Middle frontal gyrus (tissue), 1 donor: ENCODE measurements at regions not wholly inside any gene's neighbourhood (a gene's known extent, or its start where the extent isn't known, plus 50 kb on each side); places are given as distances from the start of the nearest gene placed in this dataset.

ENCODE experiments used
- DNase-seq: peaks from one replicate; pipeline ENCODE4 v3.0.0-alpha.2; 2015; ENCODE audit warnings: low spot score; ENCODE audit errors: extremely low spot score

DNA sequence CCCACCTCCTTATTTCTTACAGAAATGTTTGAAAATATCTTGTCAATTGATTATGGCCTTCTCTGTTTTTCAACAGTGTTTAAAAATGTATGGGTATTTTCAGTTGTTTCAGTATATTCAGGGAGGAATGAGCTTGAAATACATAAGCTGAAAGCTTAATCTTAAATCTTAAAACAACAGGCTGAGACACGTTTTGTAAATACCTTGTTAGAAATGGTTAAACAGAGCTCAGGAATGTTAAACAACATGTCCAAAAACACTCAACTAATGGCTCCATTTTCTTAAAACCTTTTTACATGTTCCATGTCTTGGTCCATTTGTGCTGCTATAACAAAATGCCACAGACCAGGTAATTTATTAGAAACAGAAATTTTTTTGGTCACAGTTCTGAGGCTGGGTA is 953.8 kb upstream of the ADGRL2 start:
- DNase-seq: no peak

DNA sequence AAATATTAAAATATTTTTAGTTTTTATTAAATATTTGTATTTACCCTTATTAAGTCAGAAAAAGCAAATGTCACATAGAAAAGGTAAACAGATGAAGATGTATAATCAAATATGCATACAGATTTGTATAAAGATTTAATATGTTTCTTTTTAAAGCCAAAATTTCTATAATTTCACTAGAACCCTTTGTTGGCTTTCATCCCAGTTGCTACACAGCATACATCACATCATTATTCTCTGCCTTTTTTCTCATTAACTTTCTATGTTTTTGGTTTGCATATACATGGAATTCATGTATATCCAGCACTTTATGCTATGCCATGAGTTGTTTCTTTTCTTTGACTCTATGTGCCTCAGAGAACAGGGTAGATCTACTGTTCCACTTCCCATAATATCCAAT is 957.9 kb upstream of the ADGRL2 start:
- DNase-seq: no peak

DNA sequence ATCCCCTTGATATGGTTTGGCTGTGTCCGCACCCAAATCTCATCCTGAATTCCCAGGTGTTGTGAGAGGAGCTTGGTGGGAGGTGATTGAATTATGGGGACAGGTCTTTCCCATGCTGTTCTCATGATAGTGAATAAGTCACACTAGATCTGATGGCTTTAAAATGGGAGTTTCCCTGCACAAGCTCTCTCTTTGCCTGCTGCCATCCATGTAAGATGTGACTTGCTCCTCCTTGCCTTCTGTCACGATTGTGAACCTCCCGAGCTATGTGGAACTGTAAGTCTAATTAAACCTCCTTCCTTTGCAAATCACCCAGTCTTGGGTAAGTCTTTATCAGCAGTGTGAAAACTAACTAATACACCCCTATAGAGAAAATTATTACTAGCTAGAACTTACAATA is 959.5 kb upstream of the ADGRL2 start:
- DNase-seq: no peak

DNA sequence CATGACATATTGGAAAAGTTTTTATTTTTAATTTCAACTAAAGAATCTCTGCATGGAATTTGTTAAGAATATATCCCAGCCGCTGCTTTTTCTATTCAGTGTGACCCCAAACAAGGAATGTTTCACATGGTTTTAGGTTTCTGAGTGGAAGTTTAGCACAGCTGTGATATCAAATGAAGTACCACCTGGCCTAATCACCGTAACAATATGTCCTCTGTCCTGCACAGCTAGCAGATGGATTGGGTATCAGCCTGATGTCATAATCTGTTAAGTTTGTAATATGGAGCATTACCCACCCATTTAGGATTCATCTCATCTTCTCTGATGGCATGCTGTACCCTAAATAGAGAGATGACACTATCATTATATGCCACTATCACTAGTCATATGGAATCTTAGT is 963.7 kb upstream of the ADGRL2 start:
- no peak for DNase-seq

DNA sequence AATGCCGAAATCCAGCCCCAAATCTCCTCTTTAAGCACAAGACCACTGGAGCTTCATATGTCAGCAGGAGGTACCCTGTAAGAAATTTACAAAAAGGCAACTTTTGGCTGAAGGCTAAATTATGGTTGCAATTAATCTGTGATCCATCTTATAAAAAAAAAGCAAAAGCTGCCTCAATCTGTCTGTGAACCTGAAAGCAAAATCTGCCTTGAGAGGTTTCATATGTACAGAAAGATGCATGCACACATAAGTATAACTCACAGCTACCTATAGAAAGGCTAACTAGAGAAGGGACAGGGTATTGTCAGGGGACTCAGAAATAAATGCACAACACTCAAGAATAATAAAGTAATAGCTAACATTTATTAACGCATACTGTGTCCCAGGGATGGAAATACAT is 964.2 kb upstream of the ADGRL2 start:
- DNase-seq: no peak

DNA sequence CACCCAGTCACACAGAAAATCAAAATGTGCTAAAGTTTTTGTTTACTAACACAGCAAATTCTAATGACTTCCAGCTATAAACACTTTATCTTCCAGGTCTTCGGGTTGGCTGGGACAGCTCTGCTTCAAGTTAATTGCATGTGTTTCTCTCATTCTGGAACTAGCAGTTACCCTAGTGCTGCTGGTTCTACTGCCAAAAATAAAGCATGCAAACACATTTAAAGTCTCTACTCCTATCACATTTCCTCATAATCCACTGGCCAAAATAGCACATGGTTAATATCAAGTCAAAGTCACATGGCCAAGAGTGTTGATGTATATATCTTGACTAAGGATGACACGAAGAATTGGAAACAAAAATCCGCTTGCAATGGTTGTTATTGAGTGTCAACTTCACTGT is 973.1 kb upstream of the ADGRL2 start:
- DNase-seq: no peak

DNA sequence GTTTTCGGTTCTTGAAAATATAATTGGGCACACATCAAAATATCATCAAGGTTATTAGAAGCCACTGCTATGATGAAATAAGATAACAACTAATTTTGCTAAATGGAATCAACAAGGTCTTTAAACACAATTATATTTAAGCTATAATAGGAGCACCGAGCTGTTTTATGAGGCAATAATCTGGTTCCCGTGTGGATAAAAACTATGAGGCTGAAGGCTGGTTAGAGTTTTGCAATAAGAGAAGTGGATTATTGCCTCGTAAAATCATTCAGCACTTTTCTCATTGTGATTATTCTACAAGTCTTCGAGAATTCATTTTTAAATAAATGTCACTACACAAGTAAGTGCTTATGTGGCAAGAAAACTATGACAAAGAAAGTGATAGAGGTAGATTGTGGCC is 975.7 kb upstream of the ADGRL2 start:
- no peak for DNase-seq

DNA sequence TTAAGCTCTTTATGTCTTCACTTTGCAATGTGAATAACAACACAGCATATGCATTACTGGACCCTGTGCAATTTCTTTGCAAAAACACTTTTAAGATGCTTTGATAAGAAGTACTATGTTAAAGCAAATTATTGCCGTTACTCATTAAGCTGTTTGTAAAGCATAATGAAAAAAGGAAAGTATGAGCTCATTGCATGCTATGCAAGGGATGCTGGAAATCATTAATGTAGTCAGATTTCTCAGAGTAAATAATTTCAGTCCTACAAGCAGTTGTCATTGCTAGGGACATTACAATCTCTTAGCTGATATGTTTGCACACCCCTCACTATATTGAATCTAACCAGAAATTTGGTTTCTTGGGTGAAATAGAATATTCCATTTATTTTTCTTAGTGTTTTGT is 982.5 kb upstream of the ADGRL2 start:
- DNase-seq: no peak

DNA sequence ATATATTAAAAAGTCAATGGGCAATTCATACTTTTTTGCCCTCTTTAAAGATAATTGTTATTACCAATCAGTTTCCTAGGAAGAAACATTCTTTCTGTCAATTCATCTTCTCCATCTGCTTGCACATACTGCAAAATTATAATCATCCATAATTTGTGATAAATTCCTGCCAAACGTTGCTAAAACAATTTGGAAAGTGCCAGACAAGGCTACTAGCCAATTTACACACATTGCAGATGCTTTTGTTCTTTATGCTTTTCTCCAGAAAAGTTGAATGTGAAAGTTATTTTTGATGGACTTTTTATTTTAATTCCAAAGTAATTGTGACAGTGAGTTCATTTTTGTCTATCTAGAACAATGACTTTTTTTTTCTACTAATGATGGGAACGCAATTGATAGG is 992.8 kb upstream of the ADGRL2 start:
- no peak for DNase-seq

DNA sequence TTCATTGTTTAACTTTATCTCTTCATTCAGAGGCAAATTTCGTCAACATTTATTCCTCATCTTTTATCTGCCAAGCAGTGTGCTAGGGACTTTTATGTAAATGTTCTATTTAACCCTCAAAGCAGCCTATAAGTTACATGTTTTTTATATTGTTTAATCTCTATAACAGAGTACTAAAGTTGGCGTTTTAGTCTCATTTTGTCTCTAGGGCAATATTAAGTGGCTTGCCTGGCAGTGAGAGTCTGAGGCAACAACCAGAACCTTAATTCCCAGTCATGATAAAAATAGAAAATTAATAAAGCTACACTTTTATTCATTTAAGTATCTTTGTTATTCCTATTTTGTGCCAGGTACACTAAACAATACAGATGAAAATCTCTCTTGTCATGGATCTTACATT is 994.3 kb upstream of the ADGRL2 start:
- no peak for DNase-seq

DNA sequence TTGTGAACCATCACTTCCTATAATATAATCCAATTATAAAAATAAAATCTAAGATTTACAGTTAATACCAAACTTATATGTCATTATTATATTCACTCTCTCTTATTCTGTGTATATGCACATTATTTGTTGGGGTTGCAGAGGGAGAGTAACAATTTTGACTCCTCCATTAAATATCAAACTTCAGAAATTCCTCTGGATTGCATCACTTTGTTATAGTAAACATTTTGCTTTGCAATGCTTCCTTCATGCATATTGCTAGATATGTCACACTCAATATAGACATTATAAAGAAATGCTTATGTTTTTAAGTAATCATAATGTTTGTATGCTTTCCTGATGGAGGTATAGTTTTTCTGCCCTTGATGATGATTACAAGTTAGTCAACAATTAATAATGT is 999.0 kb upstream of the ADGRL2 start:
- DNase-seq: no peak

DNA sequence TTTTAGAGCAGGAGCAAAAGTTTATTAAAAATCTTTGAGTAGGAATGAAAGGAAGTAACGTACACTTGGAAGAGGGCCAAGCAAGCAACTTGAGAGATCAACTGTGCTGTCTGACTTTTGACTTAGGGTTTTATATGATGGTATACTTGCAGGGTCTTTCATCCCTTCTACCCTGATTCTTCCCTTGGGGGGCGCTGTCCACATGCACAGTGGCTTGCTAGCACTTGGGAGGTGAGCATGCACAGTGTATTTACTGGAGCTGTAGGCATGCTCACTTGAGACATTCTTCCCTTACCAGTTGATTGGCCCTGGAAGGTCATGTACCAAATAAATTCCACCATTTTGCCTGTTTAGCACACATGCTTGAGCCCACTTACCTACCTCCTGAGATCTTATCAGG is 1001.3 kb upstream of the ADGRL2 start:
- no peak for DNase-seq

DNA sequence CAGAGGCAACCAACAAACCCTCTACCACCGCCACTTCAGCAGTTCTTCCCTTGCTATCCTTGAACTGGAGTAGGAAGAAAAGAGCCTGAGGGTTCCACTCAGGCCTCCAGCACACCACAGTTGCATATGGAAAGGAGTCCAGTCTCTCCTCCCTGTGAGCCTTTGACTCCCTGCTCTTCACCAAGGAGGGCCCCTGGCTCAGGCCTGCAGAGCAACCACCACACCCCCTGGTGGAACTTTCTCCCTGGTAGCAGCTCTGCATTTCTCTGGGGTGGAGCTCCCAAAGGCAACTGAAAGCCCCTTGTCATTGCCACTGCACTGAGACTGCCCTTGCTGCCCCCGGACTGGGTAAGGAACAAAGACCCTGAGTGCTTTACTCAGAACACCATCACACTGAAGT is 1021.5 kb upstream of the ADGRL2 start:
- DNase-seq: no peak

DNA sequence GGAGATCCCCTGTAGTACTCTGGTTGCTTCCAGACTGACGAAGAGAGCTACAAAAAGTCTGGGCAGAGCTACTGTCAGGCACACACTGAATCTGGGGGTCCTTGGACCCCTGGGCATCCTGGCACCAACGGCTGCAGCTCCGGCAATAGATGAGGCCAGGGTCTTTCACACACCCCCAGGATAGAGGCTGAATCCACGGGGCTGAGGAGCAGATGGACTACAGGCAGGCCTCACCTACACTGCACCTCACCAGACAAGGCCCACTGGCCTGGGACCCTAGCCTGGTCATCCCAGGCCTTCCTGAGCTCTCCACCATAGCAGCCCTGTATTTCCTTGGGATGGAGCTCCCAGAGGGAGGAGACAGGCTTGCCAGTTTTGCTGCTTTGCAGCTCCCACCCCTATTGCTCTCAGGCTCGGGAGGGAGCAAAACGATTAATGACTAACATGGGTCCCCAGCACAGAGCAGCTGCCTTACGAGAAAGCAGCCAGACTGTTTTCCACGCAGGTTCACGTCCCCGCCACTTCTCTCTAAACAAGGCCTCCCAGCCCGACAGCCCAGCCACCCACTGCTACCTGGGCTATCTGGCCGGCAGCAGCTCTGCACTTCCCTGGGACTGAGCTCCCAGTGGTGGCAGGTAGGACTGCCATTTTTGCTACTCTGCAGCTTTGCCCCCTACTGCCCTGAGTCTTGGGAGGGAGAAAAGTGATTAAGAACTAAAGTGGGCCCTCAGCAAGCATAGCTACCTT is 1022.5 kb upstream of the ADGRL2 start:
- no peak for DNase-seq

DNA sequence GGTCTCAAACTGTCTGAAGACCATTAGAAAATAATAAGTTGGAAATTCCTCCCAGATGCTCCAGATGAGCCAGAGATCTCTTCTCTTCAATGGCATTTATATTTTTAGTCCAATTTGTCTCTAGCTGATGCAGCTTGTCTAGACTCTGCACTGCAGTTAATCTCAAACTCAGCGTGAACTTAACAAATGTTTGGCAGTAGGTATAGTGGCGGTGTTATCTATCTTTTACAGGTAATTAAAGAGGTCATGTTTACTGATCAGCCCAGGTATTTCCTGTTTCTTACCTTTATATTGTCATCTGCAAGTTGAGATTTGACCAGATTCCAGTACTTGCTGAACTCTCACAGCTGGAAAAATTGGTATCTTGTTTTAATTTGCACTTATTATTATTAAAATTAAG is 1024.5 kb upstream of the ADGRL2 start:
- DNase-seq: no peak

DNA sequence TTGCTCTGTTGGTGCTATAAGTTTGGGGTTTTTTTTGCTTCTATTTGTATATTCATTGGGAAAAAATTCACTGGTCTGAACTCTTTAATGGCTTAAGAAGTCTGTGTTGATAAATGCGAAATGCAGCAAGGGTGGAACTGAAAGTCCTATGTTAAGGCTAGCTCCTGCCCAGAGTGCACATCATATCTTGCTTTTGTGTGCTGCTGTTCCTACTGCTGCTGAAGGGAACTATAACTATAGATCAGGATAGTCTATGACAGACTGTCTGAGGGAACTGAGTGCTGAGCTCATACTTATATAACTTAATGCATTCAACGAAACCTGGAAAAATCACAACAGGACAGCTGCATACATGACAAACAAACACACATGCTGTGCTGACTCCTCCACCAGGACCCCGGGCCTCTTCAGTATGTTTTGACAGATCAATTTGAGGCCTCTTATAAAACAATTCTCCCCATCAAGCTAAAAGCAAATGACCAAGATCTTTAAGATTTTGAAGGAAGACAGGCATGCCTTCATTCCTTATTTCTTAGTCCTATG is 1031.5 kb upstream of the ADGRL2 start:
- DNase-seq: no peak

DNA sequence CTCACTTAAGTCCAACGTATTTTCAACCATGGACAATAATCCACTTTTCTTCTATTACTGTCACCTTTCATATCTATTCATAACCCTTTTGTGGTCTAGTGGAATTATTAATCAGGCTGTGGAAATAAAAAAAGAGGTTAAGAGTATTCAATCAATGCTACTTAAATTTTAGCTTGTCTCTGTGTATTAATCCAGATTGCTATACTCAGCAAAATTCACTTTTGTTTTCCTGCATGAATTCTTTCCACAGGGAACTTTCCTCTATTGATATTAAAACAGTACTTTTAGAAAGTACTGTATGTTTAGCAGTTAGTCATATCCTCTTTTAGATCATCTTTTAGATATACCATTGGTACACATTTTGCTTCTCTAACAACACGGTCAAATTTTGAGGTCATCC is 1033.0 kb upstream of the ADGRL2 start:
- DNase-seq: no peak

DNA sequence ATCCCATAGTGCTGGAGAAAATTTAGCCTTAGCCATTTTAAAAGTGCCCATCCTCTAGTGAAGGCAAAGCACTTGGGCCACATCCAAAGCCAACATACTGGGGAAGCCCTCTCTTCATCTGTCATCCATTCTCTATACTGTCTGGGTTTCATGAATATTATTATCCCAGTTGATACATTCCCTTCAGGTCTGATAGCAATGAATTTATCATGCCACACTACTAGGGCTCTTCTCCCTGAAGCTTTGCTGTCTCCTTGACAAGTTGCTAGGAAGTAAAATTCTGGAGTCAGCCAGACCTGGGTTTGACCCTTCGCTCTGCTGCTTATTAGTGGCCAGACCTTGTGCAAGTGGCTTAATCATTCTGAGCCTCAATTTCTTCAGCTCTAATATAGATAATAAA is 1041.4 kb upstream of the ADGRL2 start:
- no peak for DNase-seq

DNA sequence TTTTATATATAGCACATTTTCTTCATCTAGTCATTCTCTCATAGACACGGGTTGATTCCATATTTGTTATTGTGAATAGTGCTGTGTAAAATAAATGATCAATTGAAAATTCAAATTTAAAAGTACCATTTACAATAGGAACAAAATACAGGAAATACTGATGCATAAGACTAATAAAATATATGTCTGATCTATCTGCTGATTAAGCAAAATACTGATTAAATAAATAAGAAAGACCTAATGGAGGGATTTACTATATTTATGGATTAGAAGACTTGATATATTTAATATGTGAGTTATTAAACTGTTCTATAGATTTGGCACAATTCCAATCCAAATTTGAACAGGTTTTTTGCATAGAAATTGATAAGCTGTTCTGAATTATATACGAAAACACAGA is 1044.8 kb upstream of the ADGRL2 start:
- no peak for DNase-seq

DNA sequence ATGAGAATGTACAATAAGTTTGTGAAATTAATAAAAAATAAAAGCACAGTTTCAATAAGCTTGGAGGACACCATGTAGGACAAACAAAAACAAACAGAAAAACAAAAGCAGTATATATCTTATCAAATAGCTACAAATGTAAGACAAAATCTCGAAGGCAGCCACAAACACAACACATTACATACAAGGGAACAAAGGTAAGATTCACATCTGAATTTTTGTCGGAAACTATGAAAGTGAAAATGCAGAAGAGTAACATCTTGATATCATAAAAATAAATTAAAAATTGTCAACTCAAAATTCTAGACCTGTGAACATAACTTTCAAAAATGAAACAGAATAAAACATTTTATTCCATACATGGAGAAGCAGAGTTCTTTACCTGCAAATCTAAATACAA is 1049.5 kb upstream of the ADGRL2 start:
- no peak for DNase-seq

DNA sequence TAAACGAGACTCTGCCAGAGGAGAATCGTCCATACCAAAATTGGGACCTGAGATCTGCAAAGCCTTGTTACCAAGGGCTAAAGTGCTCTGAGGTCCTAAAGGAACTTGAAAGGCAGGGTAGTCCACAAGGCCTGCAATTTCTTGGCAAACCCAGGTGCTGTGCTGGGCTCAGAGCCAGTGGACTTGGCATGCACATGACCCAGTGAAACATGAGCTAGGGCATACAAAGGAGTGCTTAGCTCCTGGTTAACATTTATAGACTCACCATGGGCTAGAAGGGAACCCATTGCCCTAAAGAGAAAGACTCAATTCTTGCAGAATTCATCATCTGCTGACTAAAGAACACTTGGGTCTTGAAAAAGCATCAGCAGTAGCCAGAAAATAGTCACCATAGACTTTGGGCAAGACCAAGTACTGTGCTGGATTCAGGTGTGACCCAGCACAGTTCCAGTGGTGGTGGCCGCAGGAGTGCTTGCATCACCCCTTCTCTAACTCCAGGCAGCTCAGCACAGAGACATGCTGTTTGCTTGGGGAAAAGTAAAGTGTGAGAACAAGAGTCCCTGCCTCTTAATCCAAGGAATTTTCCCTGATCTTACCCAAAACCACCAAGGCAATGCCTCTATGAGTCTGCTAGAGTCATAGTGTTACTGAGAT is 1069.4 kb upstream of the ADGRL2 start:
- DNase-seq: no peak

DNA sequence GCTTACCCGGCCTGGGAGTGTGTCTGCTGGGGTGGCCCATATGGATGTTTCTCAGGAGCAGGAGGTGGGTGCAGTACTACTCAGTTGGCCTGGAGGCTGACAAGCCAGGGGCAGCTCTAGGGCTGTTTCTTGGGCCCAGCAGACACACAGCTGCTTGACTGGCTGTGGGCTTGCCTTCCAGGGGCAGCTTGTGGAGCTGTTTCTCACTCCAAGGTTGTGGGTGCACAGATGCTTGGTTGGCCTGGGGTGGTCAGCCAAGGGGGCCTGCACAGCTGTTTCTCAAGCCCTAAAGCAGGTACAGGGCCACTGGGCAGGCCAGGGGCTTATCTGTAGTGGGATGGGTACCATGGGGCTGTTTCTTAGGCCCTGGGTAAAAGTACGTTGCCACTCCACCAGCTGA is 1078.1 kb upstream of the ADGRL2 start:
- no peak for DNase-seq

DNA sequence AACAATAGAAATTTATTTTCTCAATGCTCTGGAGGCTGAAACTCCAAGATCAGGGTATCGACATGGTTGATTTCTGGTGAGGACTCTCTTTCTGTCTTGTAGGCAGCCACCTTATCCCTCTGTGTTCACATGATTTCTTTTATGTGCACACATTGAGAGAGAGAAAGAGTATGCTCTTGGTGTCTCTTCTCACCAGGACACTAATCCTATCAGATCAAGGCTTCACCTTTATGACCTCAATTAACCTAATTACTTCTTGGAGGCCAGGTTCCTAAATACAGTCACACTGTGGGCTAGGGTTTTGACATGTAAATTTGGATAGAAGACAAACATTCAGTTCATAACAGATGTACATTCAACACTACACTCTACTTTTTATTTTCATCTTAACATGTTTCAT is 1094.2 kb upstream of the ADGRL2 start:
- no peak for DNase-seq
